ENCODE measurements at regions not wholly inside any gene's neighbourhood (a gene's known extent, or its start where the extent isn't known, plus 50 kb on each side); places are given as distances from the start of the nearest gene placed in this dataset.

DNA sequence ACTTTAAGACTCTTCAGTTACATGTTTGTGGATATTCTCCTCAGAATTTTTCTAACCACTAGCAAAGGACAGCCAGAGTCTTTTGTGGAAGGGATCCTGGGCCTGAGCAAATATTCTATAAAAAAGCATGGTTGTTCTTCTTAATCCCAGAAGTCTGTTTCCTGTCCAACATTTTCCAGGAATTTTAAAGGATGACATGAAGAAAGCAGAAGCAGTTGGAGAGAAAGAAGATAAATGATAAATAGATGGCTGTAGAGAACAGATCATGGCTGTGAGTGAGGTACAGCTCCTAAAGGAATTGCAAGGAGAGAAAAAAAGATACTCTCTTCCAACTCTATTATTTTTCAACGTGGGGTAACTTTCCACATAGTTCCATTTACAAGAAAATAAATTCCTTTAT lies 91.8 kb upstream of the STEAP4 start:
- H3K27ac Mint-ChIP-seq = no peak overlapping the region
- H3K4me1 Mint-ChIP-seq (ENCODE audit: low read depth) = peaks cover 12% of the 10 kb centered on the region
- intact Hi-C loops (cut with micrococcal nuclease) = no loop called here
- no peaks in the 10 kb centered on the region for H3K9me3 Mint-ChIP-seq
- CTCF ChIA-PET = no interaction called here
- no peak for DNase-seq
- TF ChIP-seq, protein P1, sequence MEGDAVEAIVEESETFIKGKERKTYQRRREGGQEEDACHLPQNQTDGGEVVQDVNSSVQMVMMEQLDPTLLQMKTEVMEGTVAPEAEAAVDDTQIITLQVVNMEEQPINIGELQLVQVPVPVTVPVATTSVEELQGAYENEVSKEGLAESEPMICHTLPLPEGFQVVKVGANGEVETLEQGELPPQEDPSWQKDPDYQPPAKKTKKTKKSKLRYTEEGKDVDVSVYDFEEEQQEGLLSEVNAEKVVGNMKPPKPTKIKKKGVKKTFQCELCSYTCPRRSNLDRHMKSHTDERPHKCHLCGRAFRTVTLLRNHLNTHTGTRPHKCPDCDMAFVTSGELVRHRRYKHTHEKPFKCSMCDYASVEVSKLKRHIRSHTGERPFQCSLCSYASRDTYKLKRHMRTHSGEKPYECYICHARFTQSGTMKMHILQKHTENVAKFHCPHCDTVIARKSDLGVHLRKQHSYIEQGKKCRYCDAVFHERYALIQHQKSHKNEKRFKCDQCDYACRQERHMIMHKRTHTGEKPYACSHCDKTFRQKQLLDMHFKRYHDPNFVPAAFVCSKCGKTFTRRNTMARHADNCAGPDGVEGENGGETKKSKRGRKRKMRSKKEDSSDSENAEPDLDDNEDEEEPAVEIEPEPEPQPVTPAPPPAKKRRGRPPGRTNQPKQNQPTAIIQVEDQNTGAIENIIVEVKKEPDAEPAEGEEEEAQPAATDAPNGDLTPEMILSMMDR (IDR thresholded peaks at IDR 0.05) = no peak
- POLR2A ChIA-PET = no interaction called here
- no peak for ATAC-seq
- H3K36me3 Mint-ChIP-seq (ENCODE audit: low read depth) = no peaks in the 10 kb centered on the region
- no peak overlapping the region for H3K4me3 Mint-ChIP-seq
- peaks cover 10% of the 10 kb centered on the region for H3K27me3 Mint-ChIP-seq

DNA sequence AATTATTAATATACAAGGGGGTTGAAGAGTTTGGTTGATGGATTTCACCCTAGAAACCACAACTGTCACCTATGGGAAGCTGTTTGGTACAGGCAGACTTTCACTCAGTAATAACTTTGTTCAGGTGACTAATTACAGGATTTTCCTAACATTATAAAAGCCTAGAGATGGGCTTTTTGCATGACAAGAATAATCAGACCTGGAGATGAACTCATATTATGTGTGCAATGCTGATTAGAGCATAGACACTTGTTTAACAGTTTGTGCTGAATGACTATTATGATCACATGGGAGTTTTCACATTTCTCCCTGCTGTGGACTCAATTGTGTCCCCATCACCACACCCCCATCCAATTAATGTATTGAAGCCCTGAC lies 90.2 kb upstream of the STEAP4 start:
- CTCF ChIA-PET = no interaction called here
- intact Hi-C loops (cut with micrococcal nuclease) = no loop called here
- peaks cover 12% of the 10 kb centered on the region for H3K4me1 Mint-ChIP-seq (ENCODE audit: low read depth)
- H3K4me3 Mint-ChIP-seq = no peak overlapping the region
- DNase-seq = no peak
- no peak overlapping the region for H3K27ac Mint-ChIP-seq
- POLR2A ChIA-PET = no interaction called here
- H3K36me3 Mint-ChIP-seq (ENCODE audit: low read depth) = no peaks in the 10 kb centered on the region
- H3K27me3 Mint-ChIP-seq = peaks cover 11% of the 10 kb centered on the region
- ATAC-seq = peak; percentile 37
- TF ChIP-seq, protein P1 (IDR thresholded peaks at IDR 0.05) = no peak
- H3K9me3 Mint-ChIP-seq = no peaks in the 10 kb centered on the region

DNA sequence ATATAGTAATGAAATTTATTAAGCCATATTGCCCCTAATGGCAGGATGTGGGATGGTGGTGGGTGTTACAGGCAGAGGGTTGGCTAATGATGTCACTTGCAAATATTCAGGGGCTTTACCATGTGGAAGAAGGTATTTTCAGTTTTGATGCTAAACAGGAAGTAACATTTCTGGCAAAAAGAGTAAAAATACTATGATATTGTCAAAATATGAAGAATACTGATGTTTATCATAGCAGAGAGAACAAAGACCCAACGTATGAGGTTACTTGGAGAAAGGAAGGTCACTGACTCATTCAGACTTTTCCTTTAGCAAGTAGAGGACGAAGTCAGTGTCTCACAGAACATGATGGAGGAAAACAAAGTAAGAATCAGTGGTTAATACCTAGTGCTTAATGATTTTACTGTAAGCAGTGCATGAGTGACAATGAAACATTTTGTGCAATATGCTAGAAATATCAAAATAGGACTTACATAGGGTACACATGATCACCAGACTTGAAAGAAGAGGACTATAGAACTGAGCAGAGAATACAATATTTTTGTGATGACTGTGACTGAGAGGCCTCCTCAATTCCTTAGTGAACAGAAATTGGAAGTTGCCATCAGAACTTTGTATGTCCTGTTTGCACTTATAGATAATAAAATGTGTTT lies 89.7 kb upstream of the STEAP4 start:
- ATAC-seq = peak; percentile 39
- Mint-ChIP-seq H3K27ac (peak overlapping the region; percentile 9), H3K36me3 (ENCODE audit: low read depth) (no peaks in the 10 kb centered on the region), H3K4me3 (no peak overlapping the region), H3K4me1 (ENCODE audit: low read depth) (peaks cover 12% of the 10 kb centered on the region), H3K27me3 (peaks cover 11% of the 10 kb centered on the region), H3K9me3 (no peaks in the 10 kb centered on the region)
- ChIA-PET CTCF (no interaction called here), POLR2A (no interaction called here)
- intact Hi-C loops (cut with micrococcal nuclease) = no loop called here
- peak; percentile 4 for DNase-seq
- TF ChIP-seq, protein P1 (IDR thresholded peaks at IDR 0.05) = no peak

DNA sequence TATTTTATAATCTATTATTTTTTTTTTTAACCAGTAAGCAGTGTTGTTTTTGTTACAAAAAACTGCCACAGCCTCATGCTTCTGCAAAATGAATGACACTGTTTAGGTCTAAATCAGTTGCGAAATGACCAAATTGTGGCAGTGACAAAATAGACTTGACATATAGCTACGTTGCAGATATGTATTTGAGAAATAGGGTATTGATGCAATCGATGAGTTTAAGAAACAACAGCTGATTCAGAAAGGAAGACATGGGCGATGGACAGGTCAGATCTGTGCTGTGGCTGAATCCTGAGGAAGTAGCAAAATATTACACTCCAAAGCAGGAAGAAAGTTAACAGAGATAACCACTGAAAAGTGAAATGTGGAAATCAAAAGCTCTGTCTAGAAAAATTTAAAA lies 89.0 kb upstream of the STEAP4 start:
- POLR2A ChIA-PET = no interaction called here
- peaks cover 11% of the 10 kb centered on the region for H3K27me3 Mint-ChIP-seq
- peaks cover 12% of the 10 kb centered on the region for H3K4me1 Mint-ChIP-seq (ENCODE audit: low read depth)
- intact Hi-C loops (cut with micrococcal nuclease) = no loop called here
- CTCF ChIA-PET = no interaction called here
- no peaks in the 10 kb centered on the region for H3K9me3 Mint-ChIP-seq
- H3K36me3 Mint-ChIP-seq (ENCODE audit: low read depth) = no peaks in the 10 kb centered on the region
- no peak overlapping the region for H3K4me3 Mint-ChIP-seq
- no peak for DNase-seq
- ATAC-seq = no peak
- TF ChIP-seq, protein P1 (IDR thresholded peaks at IDR 0.05) = no peak
- no peak overlapping the region for H3K27ac Mint-ChIP-seq

DNA sequence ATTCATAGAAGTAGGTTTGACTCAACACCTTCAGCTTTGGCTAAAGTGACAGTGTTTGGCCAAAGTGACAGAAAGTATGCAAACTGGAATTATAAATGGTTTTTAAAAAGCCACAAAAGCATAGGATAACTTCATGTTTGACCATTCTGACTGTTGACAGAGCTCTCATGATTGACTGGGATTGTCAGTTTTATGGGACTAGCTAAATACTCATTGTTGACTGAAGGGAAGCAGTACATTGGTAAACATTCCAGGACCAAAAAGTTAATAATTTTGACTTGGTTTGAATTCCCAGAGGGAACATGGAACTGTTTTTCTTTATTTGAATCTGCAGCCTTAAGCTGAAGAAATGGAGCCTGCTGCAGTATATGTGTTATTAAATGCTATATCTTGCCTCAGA lies 84.6 kb upstream of the STEAP4 start:
- H3K9me3 Mint-ChIP-seq = no peaks in the 10 kb centered on the region
- H3K36me3 Mint-ChIP-seq (ENCODE audit: low read depth) = no peaks in the 10 kb centered on the region
- H3K27ac Mint-ChIP-seq = no peak overlapping the region
- H3K4me3 Mint-ChIP-seq = no peak overlapping the region
- ATAC-seq = no peak
- peaks cover 4% of the 10 kb centered on the region for H3K4me1 Mint-ChIP-seq (ENCODE audit: low read depth)
- ChIA-PET CTCF (interaction anchor here (1.3 kb wide), 1 partner anchor 10 kb away, joined by 5 read pairs; no protein-coding TSS in a partner anchor), POLR2A (no interaction called here)
- TF ChIP-seq, protein P1 (IDR thresholded peaks at IDR 0.05) = no peak
- DNase-seq = no peak
- peaks cover 17% of the 10 kb centered on the region for H3K27me3 Mint-ChIP-seq
- intact Hi-C loops (cut with micrococcal nuclease) = no loop called here
